GM23338 (cell line): ENCODE measurements at regions not wholly inside any gene's neighbourhood (a gene's known extent, or its start where the extent isn't known, plus 50 kb on each side); places are given as distances from the start of the nearest gene placed in this dataset.

Experiments used
- ATAC-seq: fragments of 200-7000 bp; cut with Tn5 transposase; 3 replicates; pipeline ENCODE4 v1.9.1; 2020
- DNase-seq: peaks from one replicate; pipeline ENCODE4 v3.0.0-alpha.2; 2015; ENCODE audit warnings: low spot score
- H2AFZ ChIP-seq: fragments of 200-600 bp; sonication (generic); 2 replicates; pipeline ENCODE4 v1.8.0; 2016; ENCODE audit warnings: antibody characterized with exemption, mild to moderate bottlenecking, moderate library complexity
- H3F3A ChIP-seq: fragments of 200-600 bp; sonication (generic); replicated peaks from 2 replicates; pipeline ENCODE4 v1.8.0; 2017; ENCODE audit warnings: antibody characterized with exemption, mixed run types, low read depth
- H3K27ac ChIP-seq: fragments of 200-600 bp; sonication (generic); 2 replicates; pipeline ENCODE4 v1.6.1; 2016; ENCODE audit warnings: low read depth
- H3K27me3 ChIP-seq: fragments of 200-600 bp; sonication (generic); 2 replicates; pipeline ENCODE4 v1.8.0; 2016; ENCODE audit warnings: mild to moderate bottlenecking, mixed run types, moderate library complexity; ENCODE audit not compliant: insufficient read depth
- H3K36me3 ChIP-seq: fragments of 200-600 bp; sonication (generic); 2 replicates; pipeline ENCODE4 v1.8.0; 2016; ENCODE audit warnings: mild to moderate bottlenecking; ENCODE audit not compliant: insufficient read depth
- H3K4me1 ChIP-seq: fragments of 200-600 bp; sonication (generic); 2 replicates; pipeline ENCODE4 v1.8.0; 2016; ENCODE audit warnings: mild to moderate bottlenecking, moderate library complexity; ENCODE audit not compliant: insufficient read depth
- H3K4me2 ChIP-seq: fragments of 200-600 bp; sonication (generic); 2 replicates; pipeline ENCODE4 v1.7.1; 2017; ENCODE audit warnings: mixed run types
- H3K4me3 ChIP-seq: fragments of 200-600 bp; sonication (generic); 2 replicates; pipeline ENCODE4 v1.6.1; 2016; ENCODE audit warnings: mixed run types
- H3K79me2 ChIP-seq: fragments of 200-600 bp; sonication (generic); replicated peaks from 2 replicates; pipeline ENCODE4 v1.8.0; 2017; ENCODE audit warnings: mild to moderate bottlenecking; ENCODE audit not compliant: insufficient read depth
- H3K9me2 ChIP-seq: fragments of 200-600 bp; sonication (generic); 2 replicates; pipeline ENCODE4 v1.8.0; 2017; ENCODE audit not compliant: insufficient read depth
- H4K20me1 ChIP-seq: fragments of 200-600 bp; sonication (generic); replicated peaks from 2 replicates; pipeline ENCODE4 v1.8.0; 2017; ENCODE audit warnings: mild to moderate bottlenecking; ENCODE audit not compliant: insufficient read depth
- H3K27ac Mint-ChIP-seq: 2 replicates; pipeline ENCODE4 v1.8.0; 2020; ENCODE audit warnings: inconsistent platforms, mild to moderate bottlenecking, moderate library complexity, mixed read lengths
- H3K27me3 Mint-ChIP-seq: 3 replicates; pipeline ENCODE4 v1.8.0; 2022; ENCODE audit warnings: low read depth, mild to moderate bottlenecking, moderate library complexity, mixed read lengths, inconsistent platforms; ENCODE audit not compliant: insufficient read depth, poor library complexity
- H3K36me3 Mint-ChIP-seq: 3 replicates; pipeline ENCODE4 v1.8.0; 2021; ENCODE audit warnings: low read depth, mild to moderate bottlenecking, inconsistent platforms, moderate library complexity, mixed read lengths
- H3K4me1 Mint-ChIP-seq: 3 replicates; pipeline ENCODE4 v1.8.0; 2020; ENCODE audit warnings: mild to moderate bottlenecking, inconsistent platforms, mixed read lengths
- H3K4me3 Mint-ChIP-seq: 3 replicates; pipeline ENCODE4 v1.8.0; 2021; ENCODE audit warnings: moderate library complexity, mild to moderate bottlenecking, inconsistent platforms, mixed read lengths
- H3K9me3 Mint-ChIP-seq: 3 replicates; pipeline ENCODE4 v1.8.0; 2020; ENCODE audit warnings: moderate library complexity, mild to moderate bottlenecking, inconsistent platforms, mixed read lengths
- CREB1 ChIP-seq: fragments of 250-450 bp; sonication (Bioruptor Pico); IDR thresholded peaks from 2 replicates; pipeline ENCODE4 v1.5.0; 2020; ENCODE audit warnings: low read depth, mild to moderate bottlenecking, moderate library complexity
- CTCF ChIP-seq, 2 experiments: fragments of 200-600 bp in 1 of 2; sonication (generic) in 1 of 2; conservative IDR thresholded peaks; 2 replicates each; pipeline versions ENCODE4 v1.5.1 to v1.6.1; 2016 to 2017; ENCODE audit warnings: antibody characterized with exemption in 2 of 2, low read depth in 2 of 2, mild to moderate bottlenecking in 2 of 2, moderate library complexity in 1 of 2
- ETS1 ChIP-seq: IDR thresholded peaks from 2 replicates; pipeline ENCODE4 v1.6.1; 2016; ENCODE audit warnings: antibody characterized with exemption
- EZH2 ChIP-seq: fragments of 200-600 bp; sonication (generic); IDR thresholded peaks from one replicate; pipeline ENCODE4 v1.8.0; 2017; ENCODE audit warnings: antibody characterized with exemption, mild to moderate bottlenecking, low read depth; ENCODE audit not compliant: unreplicated experiment
- EZH2phosphoT487 ChIP-seq: fragments of 200-600 bp; sonication (generic); IDR thresholded peaks from one replicate; pipeline ENCODE4 v1.8.1; 2018; ENCODE audit warnings: antibody characterized with exemption; ENCODE audit not compliant: unreplicated experiment
- JUNB ChIP-seq: IDR thresholded peaks from one replicate; pipeline ENCODE4 v1.6.1; 2016; ENCODE audit warnings: antibody characterized with exemption; ENCODE audit not compliant: unreplicated experiment
- NANOG ChIP-seq: IDR thresholded peaks from 2 replicates; pipeline ENCODE4 v1.6.1; 2016; ENCODE audit warnings: antibody characterized with exemption, borderline replicate concordance
- POLR2AphosphoS5 ChIP-seq: IDR thresholded peaks from 2 replicates; pipeline ENCODE4 v1.6.1; 2016; ENCODE audit warnings: antibody characterized with exemption, low read depth
- REST ChIP-seq: IDR thresholded peaks from one replicate; pipeline ENCODE4 v1.6.1; 2018; ENCODE audit warnings: antibody characterized with exemption; ENCODE audit not compliant: unreplicated experiment
- STAT1 ChIP-seq: IDR thresholded peaks from one replicate; pipeline ENCODE4 v1.6.1; 2016; ENCODE audit warnings: antibody characterized with exemption; ENCODE audit not compliant: unreplicated experiment
- ZNF114 ChIP-seq: fragments of 250-450 bp; sonication (Bioruptor Pico); IDR thresholded peaks from 2 replicates; pipeline ENCODE4 v1.5.0; 2020; ENCODE audit warnings: mild to moderate bottlenecking, moderate library complexity
- ZNF331 ChIP-seq: fragments of 250-450 bp; sonication (Bioruptor Pico); IDR thresholded peaks from 2 replicates; pipeline ENCODE4 v1.5.0; 2020; ENCODE audit warnings: low read depth, mild to moderate bottlenecking, moderate library complexity
- ZNF462 ChIP-seq: fragments of 250-450 bp; sonication (Bioruptor Pico); IDR thresholded peaks from 2 replicates; pipeline ENCODE4 v1.5.0; 2020; ENCODE audit warnings: mild to moderate bottlenecking, moderate library complexity

GRCh38 chr1:58936973-58937372, 153.1 kb upstream of the JUN start:
- H3K79me2 ChIP-seq = no peaks in the 10 kb centered on the region
- H3F3A ChIP-seq = no peaks in the 10 kb centered on the region
- no peaks in the 10 kb centered on the region for H3K36me3 ChIP-seq
- H2AFZ ChIP-seq = no peak overlapping the region
- no peaks in the 10 kb centered on the region for H3K27me3 ChIP-seq
- H3K36me3 Mint-ChIP-seq = no peaks in the 10 kb centered on the region
- no peaks in the 10 kb centered on the region; the same call in 2 of the 3 replicates for H3K4me1 Mint-ChIP-seq
- no peak for DNase-seq
- H4K20me1 ChIP-seq = no peaks in the 10 kb centered on the region
- H3K27me3 Mint-ChIP-seq = peaks cover 5% of the 10 kb centered on the region
- no peaks in the 10 kb centered on the region for H3K4me1 ChIP-seq
- no peak overlapping the region for H3K27ac Mint-ChIP-seq
- no peak overlapping the region for H3K27ac ChIP-seq
- H3K9me2 ChIP-seq = 0 out of 2 replicates have a peak, but pooled peaks cover 3% of the 10 kb centered on the region
- no peak overlapping the region for H3K4me3 Mint-ChIP-seq
- TF ChIP-seq JUNB (no peak), STAT1 (no peak), CTCF (conservative IDR thresholded peaks at IDR 0.05; ENCODE audit: low read depth in 2 of 2) (no peak), ZNF114 (CRISPR knock-in tag) (no peak), EZH2 (no peak), REST (no peak), CREB1 (CRISPR knock-in tag) (no peak), POLR2AphosphoS5 (no peak), ETS1 (no peak), ZNF331 (CRISPR knock-in tag) (no peak), NANOG (no peak), EZH2phosphoT487 (no peak), ZNF462 (CRISPR knock-in tag) (no peak)
- H3K4me3 ChIP-seq = no peak overlapping the region
- no peaks in the 10 kb centered on the region for H3K9me3 Mint-ChIP-seq
- H3K4me2 ChIP-seq = no peak overlapping the region
- ATAC-seq = no peak
